Loucy (cell line): ENCODE measurements at regions not wholly inside any gene's neighbourhood (a gene's known extent, or its start where the extent isn't known, plus 50 kb on each side); places are given as distances from the start of the nearest gene placed in this dataset.

Experiments used
- H2AFZ ChIP-seq: fragments of 200-600 bp; sonication (generic); 2 replicates; pipeline ENCODE4 v1.6.0; 2016; ENCODE audit warnings: antibody characterized with exemption, mild to moderate bottlenecking, low read length, moderate library complexity
- H3F3A ChIP-seq: fragments of 200-600 bp; 2 replicates; pipeline ENCODE4 v1.6.0; 2016; ENCODE audit warnings: antibody characterized with exemption, low read depth, mild to moderate bottlenecking
- H3K27me3 ChIP-seq: fragments of 200-600 bp; sonication (generic); 2 replicates; pipeline ENCODE4 v1.6.1; 2014; ENCODE audit warnings: low read length, mild to moderate bottlenecking; ENCODE audit not compliant: insufficient read depth, poor library complexity, severe bottlenecking
- H3K36me3 ChIP-seq: fragments of 200-600 bp; sonication (generic); 2 replicates; pipeline ENCODE4 v1.6.1; 2016; ENCODE audit warnings: low read length; ENCODE audit not compliant: insufficient read depth
- H3K4me1 ChIP-seq: fragments of 200-600 bp; sonication (generic); 2 replicates; pipeline ENCODE4 v1.5.1; 2014; ENCODE audit warnings: low read length, mild to moderate bottlenecking; ENCODE audit not compliant: insufficient read depth, poor library complexity, severe bottlenecking
- H3K4me2 ChIP-seq: fragments of 200-600 bp; sonication (generic); 2 replicates; pipeline ENCODE4 v1.6.0; 2014; ENCODE audit warnings: antibody characterized with exemption, low read length, low read depth, mild to moderate bottlenecking; ENCODE audit not compliant: poor library complexity, severe bottlenecking
- H3K4me3 ChIP-seq: fragments of 200-600 bp; sonication (generic); 2 replicates; pipeline ENCODE4 v1.5.1; 2014; ENCODE audit warnings: low read length, mild to moderate bottlenecking, mixed read lengths; ENCODE audit not compliant: poor library complexity, severe bottlenecking
- H3K79me2 ChIP-seq: fragments of 200-600 bp; sonication (generic); 2 replicates; pipeline ENCODE4 v1.6.1; 2014; ENCODE audit warnings: low read length; ENCODE audit not compliant: insufficient read depth
- H3K9ac ChIP-seq: fragments of 200-600 bp; sonication (generic); 2 replicates; pipeline ENCODE4 v1.6.0; 2014; ENCODE audit warnings: mild to moderate bottlenecking, low read depth, low read length, moderate library complexity; ENCODE audit not compliant: poor library complexity, severe bottlenecking
- H3K9me2 ChIP-seq: fragments of 200-600 bp; sonication (generic); replicated peaks from 2 replicates; pipeline ENCODE4 v1.6.1; 2016; ENCODE audit warnings: low read depth, low read length, mixed read lengths
- H3K9me3 ChIP-seq: fragments of 200-600 bp; sonication (generic); 2 replicates; pipeline ENCODE4 v1.6.1; 2014; ENCODE audit warnings: mild to moderate bottlenecking, antibody characterized with exemption, low read length, low read depth; ENCODE audit not compliant: insufficient read depth
- H4K20me1 ChIP-seq: fragments of 200-600 bp; sonication (generic); 2 replicates; pipeline ENCODE4 v1.6.0; 2014; ENCODE audit warnings: antibody characterized with exemption, low read length, mild to moderate bottlenecking; ENCODE audit not compliant: insufficient read depth, poor library complexity, severe bottlenecking
- EZH2phosphoT487 ChIP-seq: fragments of 200-600 bp; IDR thresholded peaks from 2 replicates; pipeline ENCODE4 v1.6.1; 2018; ENCODE audit warnings: antibody characterized with exemption, mild to moderate bottlenecking, moderate library complexity, borderline replicate concordance
- TF ChIP-seq, protein P1 (sequence below): fragments of 200-600 bp; sonication (generic); conservative IDR thresholded peaks from 2 replicates; pipeline ENCODE4 v1.5.1; 2014; ENCODE audit warnings: mild to moderate bottlenecking, antibody characterized with exemption, low read length

DNA sequence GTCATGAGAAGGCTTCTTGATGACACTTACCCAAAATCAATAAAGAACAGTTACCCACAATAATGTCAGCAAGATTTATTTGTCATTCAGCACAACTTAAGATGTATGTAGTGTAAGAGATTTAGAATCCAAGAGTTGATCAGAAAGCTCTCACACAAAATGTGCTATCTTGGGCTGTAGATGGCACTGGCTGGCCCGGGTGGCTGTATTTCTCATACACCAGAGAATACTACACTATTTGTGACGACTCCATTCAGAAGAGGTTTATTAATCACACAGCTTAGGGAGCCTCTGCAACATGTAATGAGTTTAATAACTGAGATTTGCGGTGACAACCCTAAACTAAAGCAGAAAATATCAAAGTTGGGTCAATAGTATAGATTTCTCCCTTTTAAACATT, 530.4 kb upstream of the KLHL29 start:
- Histone ChIP-seq H4K20me1 (no peaks in the 10 kb centered on the region), H3K4me3 (no peak overlapping the region), H3K4me1 (no peaks in the 10 kb centered on the region), H2AFZ (no peak overlapping the region), H3K9ac (no peak overlapping the region), H3K79me2 (no peaks in the 10 kb centered on the region), H3K27me3 (no peaks in the 10 kb centered on the region), H3K9me2 (no peaks in the 10 kb centered on the region), H3K36me3 (no peaks in the 10 kb centered on the region), H3K4me2 (no peak overlapping the region), H3K9me3 (no peaks in the 10 kb centered on the region), H3F3A (no peaks in the 10 kb centered on the region)
- no peak for TF ChIP-seq EZH2phosphoT487
- TF ChIP-seq, protein P1, sequence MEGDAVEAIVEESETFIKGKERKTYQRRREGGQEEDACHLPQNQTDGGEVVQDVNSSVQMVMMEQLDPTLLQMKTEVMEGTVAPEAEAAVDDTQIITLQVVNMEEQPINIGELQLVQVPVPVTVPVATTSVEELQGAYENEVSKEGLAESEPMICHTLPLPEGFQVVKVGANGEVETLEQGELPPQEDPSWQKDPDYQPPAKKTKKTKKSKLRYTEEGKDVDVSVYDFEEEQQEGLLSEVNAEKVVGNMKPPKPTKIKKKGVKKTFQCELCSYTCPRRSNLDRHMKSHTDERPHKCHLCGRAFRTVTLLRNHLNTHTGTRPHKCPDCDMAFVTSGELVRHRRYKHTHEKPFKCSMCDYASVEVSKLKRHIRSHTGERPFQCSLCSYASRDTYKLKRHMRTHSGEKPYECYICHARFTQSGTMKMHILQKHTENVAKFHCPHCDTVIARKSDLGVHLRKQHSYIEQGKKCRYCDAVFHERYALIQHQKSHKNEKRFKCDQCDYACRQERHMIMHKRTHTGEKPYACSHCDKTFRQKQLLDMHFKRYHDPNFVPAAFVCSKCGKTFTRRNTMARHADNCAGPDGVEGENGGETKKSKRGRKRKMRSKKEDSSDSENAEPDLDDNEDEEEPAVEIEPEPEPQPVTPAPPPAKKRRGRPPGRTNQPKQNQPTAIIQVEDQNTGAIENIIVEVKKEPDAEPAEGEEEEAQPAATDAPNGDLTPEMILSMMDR = no peak

DNA sequence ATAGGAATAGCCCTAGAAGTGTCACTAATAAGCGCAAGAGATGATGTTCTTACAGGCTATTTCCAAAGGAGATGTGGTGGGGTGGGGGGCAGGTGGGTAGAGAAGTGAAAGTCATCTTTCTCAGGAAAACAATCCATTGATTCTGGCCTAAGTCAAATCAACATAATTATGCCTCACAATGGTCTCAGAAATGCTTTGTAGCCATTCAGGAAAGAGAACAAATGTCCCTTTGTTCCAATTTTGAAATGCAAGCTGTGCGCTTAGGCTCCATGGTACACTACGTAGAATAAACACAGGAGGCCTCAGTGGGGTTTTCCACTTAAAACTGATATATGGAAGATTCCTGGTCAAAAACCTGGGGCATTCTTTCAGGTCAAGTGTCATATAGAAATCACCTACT, 529.9 kb upstream of the KLHL29 start:
- Histone ChIP-seq H3K4me1 (no peaks in the 10 kb centered on the region), H3K9me3 (no peaks in the 10 kb centered on the region), H3K79me2 (no peaks in the 10 kb centered on the region), H2AFZ (no peak overlapping the region), H3K4me2 (no peak overlapping the region), H3F3A (no peaks in the 10 kb centered on the region), H3K4me3 (no peak overlapping the region), H3K36me3 (no peaks in the 10 kb centered on the region), H4K20me1 (no peaks in the 10 kb centered on the region), H3K27me3 (no peaks in the 10 kb centered on the region), H3K9ac (no peak overlapping the region), H3K9me2 (no peaks in the 10 kb centered on the region)
- TF ChIP-seq EZH2phosphoT487 = no peak
- TF ChIP-seq, protein P1 = no peak

DNA sequence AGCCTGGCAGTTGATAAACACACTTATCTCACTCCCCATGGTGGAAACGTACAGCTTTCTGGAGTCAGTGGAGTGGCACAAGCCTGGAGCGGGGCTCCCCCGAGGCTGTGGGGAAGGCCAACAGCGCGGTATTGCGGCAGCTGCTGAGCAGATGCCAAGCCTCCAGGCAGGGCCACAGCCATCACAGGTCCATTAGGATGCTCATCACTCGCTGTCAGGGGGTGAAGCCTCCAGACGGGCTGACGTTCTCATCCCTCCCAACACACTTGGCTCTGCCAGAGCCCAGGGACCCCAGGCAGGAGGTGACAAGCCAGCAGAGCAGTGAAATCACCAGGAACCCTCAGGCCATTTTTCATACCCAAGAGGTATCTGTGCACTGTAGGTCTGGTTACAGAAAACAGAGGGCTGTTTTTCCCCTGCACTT, 529.2 kb upstream of the KLHL29 start:
- Histone ChIP-seq H3K36me3 (no peaks in the 10 kb centered on the region), H3K4me1 (no peaks in the 10 kb centered on the region), H3F3A (no peaks in the 10 kb centered on the region), H3K79me2 (no peaks in the 10 kb centered on the region), H3K9me3 (no peaks in the 10 kb centered on the region), H3K27me3 (no peaks in the 10 kb centered on the region), H2AFZ (no peak overlapping the region), H3K9me2 (no peaks in the 10 kb centered on the region), H3K4me3 (no peak overlapping the region), H3K4me2 (no peak overlapping the region), H3K9ac (no peak overlapping the region), H4K20me1 (no peaks in the 10 kb centered on the region)
- TF ChIP-seq, protein P1 = no peak
- no peak for TF ChIP-seq EZH2phosphoT487
